ENCODE measurements at regions not wholly inside any gene's neighbourhood (a gene's known extent, or its start where the extent isn't known, plus 50 kb on each side); places are given as distances from the start of the nearest gene placed in this dataset.

DNA sequence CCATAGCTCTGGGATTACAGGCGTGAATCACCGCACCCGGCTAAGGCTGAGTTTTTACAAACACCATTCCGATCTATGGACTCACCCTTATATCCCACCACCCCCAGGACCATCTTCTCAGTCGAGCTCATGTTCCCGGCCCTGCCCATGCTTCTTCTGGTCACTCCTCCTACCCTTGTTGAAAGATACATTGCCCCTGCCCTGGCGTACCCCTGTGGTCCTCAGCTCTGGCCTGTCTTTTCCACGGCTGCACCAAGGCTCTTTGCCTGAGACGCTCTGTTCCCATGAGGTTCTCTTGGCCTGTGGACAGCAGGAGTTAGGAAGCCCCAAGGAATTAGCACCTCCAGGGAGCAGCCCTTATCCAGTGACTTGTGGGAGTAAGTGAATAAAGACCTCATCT, 379.4 kb upstream of the TNRC6C start:
- TF ChIP-seq, protein P1, sequence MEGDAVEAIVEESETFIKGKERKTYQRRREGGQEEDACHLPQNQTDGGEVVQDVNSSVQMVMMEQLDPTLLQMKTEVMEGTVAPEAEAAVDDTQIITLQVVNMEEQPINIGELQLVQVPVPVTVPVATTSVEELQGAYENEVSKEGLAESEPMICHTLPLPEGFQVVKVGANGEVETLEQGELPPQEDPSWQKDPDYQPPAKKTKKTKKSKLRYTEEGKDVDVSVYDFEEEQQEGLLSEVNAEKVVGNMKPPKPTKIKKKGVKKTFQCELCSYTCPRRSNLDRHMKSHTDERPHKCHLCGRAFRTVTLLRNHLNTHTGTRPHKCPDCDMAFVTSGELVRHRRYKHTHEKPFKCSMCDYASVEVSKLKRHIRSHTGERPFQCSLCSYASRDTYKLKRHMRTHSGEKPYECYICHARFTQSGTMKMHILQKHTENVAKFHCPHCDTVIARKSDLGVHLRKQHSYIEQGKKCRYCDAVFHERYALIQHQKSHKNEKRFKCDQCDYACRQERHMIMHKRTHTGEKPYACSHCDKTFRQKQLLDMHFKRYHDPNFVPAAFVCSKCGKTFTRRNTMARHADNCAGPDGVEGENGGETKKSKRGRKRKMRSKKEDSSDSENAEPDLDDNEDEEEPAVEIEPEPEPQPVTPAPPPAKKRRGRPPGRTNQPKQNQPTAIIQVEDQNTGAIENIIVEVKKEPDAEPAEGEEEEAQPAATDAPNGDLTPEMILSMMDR (IDR thresholded peaks at IDR 0.05; ENCODE audit: low read depth, low read length, missing input control) = no peak
- TF ChIP-seq GABPA (IDR thresholded peaks at IDR 0.05 in 1 of 2, conservative IDR thresholded peaks at IDR 0.05 in 1 of 2) (no peak), ZBTB33 (IDR thresholded peaks at IDR 0.05) (no peak), RAD21 (IDR thresholded peaks at IDR 0.05) (no peak), ATF3 (IDR thresholded peaks at IDR 0.05) (no peak), YY1 (IDR thresholded peaks at IDR 0.05) (no peak), RXRA (IDR thresholded peaks at IDR 0.05) (no peak), NR2F2 (IDR thresholded peaks at IDR 0.05) (no peak)

All from liver (tissue), 3 donors.